ENCODE measurements at regions not wholly inside any gene's neighbourhood (a gene's known extent, or its start where the extent isn't known, plus 50 kb on each side); places are given as distances from the start of the nearest gene placed in this dataset.

GRCh38 chr1:98813738-98814309 lies 152.3 kb downstream of the SNX7 start:
- peaks cover 3 to 6% of the 10 kb centered on the region in 2 donors for H3K9me3 ChIP-seq
- H3K36me3 ChIP-seq = no peaks in the 10 kb centered on the region
- intact Hi-C loops (cut with DNase I; ENCODE audit: low total_unique reads) = no loop called here
- H3K4me1 ChIP-seq = no peaks in the 10 kb centered on the region
- no peak for DNase-seq (ENCODE audit: low spot score in 2 of 2)
- H3K27ac ChIP-seq = no peak overlapping the region
- no peak overlapping the region for H3K4me3 ChIP-seq
- no peaks in the 10 kb centered on the region for H3K27me3 ChIP-seq
- TF ChIP-seq POLR2AphosphoS5 (IDR thresholded peaks at IDR 0.05) (no peak), POLR2A (IDR thresholded peaks at IDR 0.05) (no peak), CTCF (IDR thresholded peaks at IDR 0.05) (no peak)

GRCh38 chr1:98817821-98818220 lies 156.3 kb downstream of the SNX7 start:
- H3K27me3 ChIP-seq = no peaks in the 10 kb centered on the region
- H3K4me1 ChIP-seq = no peaks in the 10 kb centered on the region
- DNase-seq (ENCODE audit: low spot score in 2 of 2) = no peak
- no peaks in the 10 kb centered on the region for H3K36me3 ChIP-seq
- H3K9me3 ChIP-seq = no peaks in the 10 kb centered on the region
- H3K27ac ChIP-seq = no peak overlapping the region
- intact Hi-C loops (cut with DNase I; ENCODE audit: low total_unique reads) = no loop called here
- no peak overlapping the region for H3K4me3 ChIP-seq
- TF ChIP-seq POLR2A (IDR thresholded peaks at IDR 0.05) (no peak), CTCF (IDR thresholded peaks at IDR 0.05) (no peak), POLR2AphosphoS5 (IDR thresholded peaks at IDR 0.05) (no peak)

GRCh38 chr1:98821379-98821778 lies 159.9 kb downstream of the SNX7 start:
- H3K36me3 ChIP-seq = no peaks in the 10 kb centered on the region
- intact Hi-C loops (cut with DNase I; ENCODE audit: low total_unique reads) = no loop called here
- no peak overlapping the region for H3K27ac ChIP-seq
- DNase-seq (ENCODE audit: low spot score in 2 of 2) = no peak
- H3K4me3 ChIP-seq = no peak overlapping the region
- H3K27me3 ChIP-seq = no peaks in the 10 kb centered on the region
- H3K4me1 ChIP-seq = no peaks in the 10 kb centered on the region
- H3K9me3 ChIP-seq = no peaks in the 10 kb centered on the region
- TF ChIP-seq POLR2AphosphoS5 (IDR thresholded peaks at IDR 0.05) (no peak), POLR2A (IDR thresholded peaks at IDR 0.05) (no peak), CTCF (IDR thresholded peaks at IDR 0.05) (no peak)

GRCh38 chr1:98824736-98825135 lies 163.2 kb downstream of the SNX7 start:
- Histone ChIP-seq H3K36me3 (no peaks in the 10 kb centered on the region), H3K4me3 (no peak overlapping the region), H3K9me3 (no peaks in the 10 kb centered on the region), H3K27ac (no peak overlapping the region), H3K27me3 (no peaks in the 10 kb centered on the region), H3K4me1 (no peaks in the 10 kb centered on the region)
- intact Hi-C loops (cut with DNase I; ENCODE audit: low total_unique reads) = no loop called here
- TF ChIP-seq POLR2AphosphoS5 (IDR thresholded peaks at IDR 0.05) (no peak), POLR2A (IDR thresholded peaks at IDR 0.05) (no peak), CTCF (IDR thresholded peaks at IDR 0.05) (no peak)
- DNase-seq (ENCODE audit: low spot score in 2 of 2) = no peak

- Histone ChIP-seq H3K27me3 (no peaks in the 10 kb centered on the region), H3K4me3 (no peak overlapping the region), H3K9me3 (no peaks in the 10 kb centered on the region), H3K36me3 (peaks cover 9% of the 10 kb centered on the region), H3K27ac (no peak overlapping the region), H3K4me1 (no peaks in the 10 kb centered on the region)
- TF ChIP-seq POLR2AphosphoS5 (IDR thresholded peaks at IDR 0.05) (no peak), POLR2A (IDR thresholded peaks at IDR 0.05) (no peak), CTCF (IDR thresholded peaks at IDR 0.05) (no peak)
- no peak for DNase-seq (ENCODE audit: low spot score in 2 of 2)
- intact Hi-C loops (cut with DNase I; ENCODE audit: low total_unique reads) = no loop called here
These were observed 165.5 kb downstream of the SNX7 start for GRCh38 chr1:98827041-98827440.

Measured in breast epithelium (tissue), 4 donors.